GM12892 (cell line): ENCODE measurements at regions not wholly inside any gene's neighbourhood (a gene's known extent, or its start where the extent isn't known, plus 50 kb on each side); places are given as distances from the start of the nearest gene placed in this dataset.
"Not testable (repeated sequence)": the region's sequence is repeated elsewhere in the genome, so short reads cannot be mapped to it uniquely, and the experiment has no call there.

Experiments
- DNase-seq: peaks from one replicate; pipeline ENCODE4 v3.0.0; 2011; ENCODE audit not compliant: insufficient read length
- FAIRE-seq: peaks from 2 replicates; lab custom pipeline; 2011; peaks lifted over from hg19 to GRCh38; lab: Jason Lieb, UNC
- POLR2A ChIP-seq: IDR thresholded peaks from 2 replicates; pipeline ENCODE4 v1.6.1; 2011; ENCODE audit warnings: low read depth, low read length, control low read depth
- POLR2AphosphoS5 ChIP-seq: IDR thresholded peaks from 2 replicates; pipeline ENCODE4 v1.6.1; 2011; ENCODE audit warnings: low read depth, low read length, control low read depth
- TAF1 ChIP-seq: IDR thresholded peaks from 2 replicates; pipeline ENCODE4 v1.6.1; 2011; ENCODE audit warnings: low read depth, mild to moderate bottlenecking, control low read depth, low read length, borderline replicate concordance

DNA sequence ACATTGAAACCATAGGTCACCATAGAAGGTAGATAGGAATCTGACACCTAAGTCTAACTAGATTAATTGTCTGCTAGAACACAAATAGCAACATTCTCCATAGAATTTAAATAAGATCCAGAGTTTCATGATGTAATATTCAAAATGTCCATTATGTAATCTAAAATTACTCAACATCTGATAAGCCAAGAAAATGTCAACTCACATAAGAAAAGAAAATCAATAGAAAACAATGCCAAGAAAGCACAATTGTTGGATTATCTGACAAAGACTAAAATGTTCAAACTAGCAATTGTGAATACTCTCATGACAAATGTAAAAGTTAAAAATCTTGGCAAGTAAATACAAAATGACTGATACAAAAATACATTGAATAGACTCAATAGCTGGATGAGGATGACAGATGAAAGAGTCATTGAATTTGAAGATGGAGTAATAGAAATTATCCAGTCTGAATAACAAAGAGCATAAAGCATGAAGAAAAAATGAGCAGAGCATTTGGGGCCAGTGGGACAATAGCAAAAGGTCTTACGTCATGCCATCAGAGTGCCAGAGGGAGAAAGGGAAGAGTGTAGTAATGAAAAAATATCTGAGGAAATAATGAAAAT, 358.6 kb downstream of the METTL4 start:
- no peak for DNase-seq
- no peak for FAIRE-seq
- TF ChIP-seq POLR2AphosphoS5 (no peak), TAF1 (no peak), POLR2A (no peak)

DNA sequence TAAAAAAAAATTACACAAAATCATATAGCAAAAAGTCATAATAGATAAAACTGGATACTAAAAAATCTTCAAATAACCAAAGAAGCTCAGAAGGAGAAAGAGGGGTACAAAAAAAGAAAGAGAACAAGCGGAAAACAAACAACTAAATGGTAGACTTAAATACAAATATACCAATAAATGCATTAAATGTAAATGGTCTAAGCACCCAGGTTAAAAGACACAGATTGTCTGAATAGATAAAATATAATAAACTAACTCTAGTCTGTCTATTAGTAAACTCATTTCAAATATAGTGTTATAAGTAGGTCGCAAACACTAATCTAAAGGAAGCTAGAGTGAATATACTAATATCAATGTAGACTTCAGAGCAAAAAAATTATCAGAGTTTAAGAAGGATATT, 357.4 kb downstream of the METTL4 start:
- FAIRE-seq (no peak), DNase-seq (no peak)
- no peak for TF ChIP-seq POLR2A
- TF ChIP-seq POLR2AphosphoS5, result no peak
- TF ChIP-seq TAF1, result no peak

DNA sequence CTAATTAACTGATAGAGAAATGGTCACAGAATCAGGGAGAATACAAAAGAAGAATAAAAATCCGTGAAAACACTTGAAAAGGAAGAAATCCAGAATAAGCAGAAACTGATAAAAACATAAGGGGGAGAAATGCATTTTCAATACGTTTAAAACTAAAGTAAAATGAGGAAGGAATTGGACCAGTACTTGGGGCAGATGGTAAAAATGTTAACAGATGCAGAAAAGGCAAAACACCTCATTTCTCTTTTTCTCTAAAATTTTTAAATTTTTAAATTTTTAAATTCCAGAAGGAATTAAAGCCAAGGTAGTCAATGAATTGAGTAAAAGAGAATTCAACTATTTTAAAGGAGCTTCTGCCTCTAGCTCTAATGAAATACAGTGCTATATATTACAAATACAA, 353.9 kb downstream of the METTL4 start:
- TF ChIP-seq POLR2AphosphoS5 (no peak), POLR2A (no peak), TAF1 (no peak)
- no peak for DNase-seq
- FAIRE-seq, result no peak

DNA sequence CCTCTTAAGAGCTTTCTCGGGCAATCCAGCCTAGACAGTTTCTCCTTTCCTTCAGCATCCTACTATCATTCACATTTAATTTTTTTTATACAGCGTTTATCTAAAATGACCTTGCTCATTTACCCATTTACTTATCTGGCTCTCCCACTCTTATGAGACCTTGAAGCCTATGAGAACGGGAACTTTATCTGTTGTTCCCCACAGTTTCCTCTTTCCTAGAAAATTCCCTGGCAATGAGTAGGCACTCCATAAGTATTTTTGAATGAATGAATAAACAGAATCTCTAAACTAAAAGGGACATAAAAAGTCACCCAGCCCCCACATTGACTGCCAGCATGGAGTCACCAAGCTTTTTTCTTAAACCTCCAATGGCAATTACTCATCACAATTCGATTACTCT, 353.2 kb downstream of the METTL4 start:
- DNase-seq, result no peak
- TF ChIP-seq TAF1 (no peak), POLR2AphosphoS5 (no peak), POLR2A (no peak)
- FAIRE-seq, result no peak

DNA sequence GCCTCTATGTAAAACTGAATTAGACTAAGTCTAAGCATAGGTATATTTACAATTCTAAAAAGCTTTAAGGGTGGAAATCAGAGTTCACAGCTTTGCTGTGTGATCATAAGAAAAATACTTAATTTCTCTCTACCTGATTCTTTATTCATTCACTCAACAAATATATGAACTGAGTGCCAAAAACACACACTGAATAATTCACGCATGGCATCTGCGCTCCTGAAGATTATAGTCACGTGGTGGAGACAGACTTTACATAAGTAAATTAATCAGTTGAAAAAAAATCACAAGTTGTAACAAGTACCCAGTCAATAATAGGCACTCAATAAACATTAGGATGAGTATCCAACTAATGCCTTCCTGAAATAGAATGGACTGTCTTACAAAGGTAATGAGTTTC, 351.6 kb downstream of the METTL4 start:
- DNase-seq, result no peak
- TF ChIP-seq POLR2A (no peak), TAF1 (no peak), POLR2AphosphoS5 (no peak)
- no peak for FAIRE-seq

DNA sequence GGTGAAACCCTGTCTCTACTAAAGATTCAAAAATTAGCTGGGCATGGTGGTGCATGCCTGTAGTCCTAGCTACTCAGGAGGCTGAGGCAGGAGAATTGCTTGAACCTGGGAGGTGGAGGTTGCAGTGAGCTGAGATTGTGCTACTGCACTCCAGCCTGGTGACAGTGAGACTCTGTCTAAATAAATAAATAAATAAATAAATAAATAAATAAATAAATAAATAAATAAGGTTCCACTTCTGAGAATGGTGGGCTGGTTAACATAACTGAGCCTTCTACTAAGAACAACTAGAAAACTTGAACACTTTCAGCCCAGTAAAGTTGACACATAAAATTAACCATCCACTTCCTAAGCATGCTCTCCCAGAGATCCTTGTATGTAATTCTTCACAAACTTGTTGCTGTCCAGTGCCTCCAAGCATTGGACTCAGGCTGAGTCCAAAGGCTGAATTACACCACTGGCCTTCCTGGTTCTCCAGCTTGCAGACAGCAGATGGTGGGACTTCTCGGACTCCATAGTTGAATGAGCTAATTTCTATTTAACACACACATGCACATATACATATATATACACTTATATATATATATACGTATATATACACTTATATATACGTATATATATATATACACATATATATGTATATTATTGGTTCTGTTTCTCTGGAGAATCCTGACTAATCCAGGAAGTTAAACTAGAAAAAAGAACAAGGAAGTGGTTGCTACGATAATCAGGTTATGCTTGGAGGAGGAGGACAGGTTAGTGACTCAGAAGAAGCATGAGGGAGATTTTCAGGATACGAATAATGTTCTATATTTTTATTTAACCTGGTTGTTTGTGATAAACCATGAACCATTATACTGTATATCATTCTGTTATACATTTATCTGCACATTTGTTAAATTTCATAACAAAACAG, 348.8 kb downstream of the METTL4 start:
- TF ChIP-seq POLR2AphosphoS5, result no peak
- DNase-seq (no peak), FAIRE-seq (no peak)

DNA sequence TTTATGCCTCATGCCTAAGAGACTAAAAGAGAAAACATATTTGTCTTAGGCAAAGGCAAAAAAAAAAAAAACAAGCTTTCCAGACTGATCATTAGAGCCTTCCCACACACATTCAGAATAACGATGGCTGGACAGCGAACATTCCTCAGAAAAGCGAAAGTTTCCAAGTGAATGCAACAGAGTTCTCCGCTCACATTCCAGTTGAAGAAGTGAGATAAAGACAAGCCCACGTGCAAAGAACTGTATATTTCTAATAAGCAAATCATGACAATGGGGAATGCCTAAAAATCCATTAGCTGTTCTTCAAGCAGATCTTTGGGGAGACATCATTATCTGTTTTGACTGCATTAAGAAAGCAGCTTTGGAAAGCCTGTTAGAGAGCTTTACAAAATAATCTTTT, 347.9 kb downstream of the METTL4 start:
- TF ChIP-seq TAF1, result no peak
- TF ChIP-seq POLR2A, result no peak
- TF ChIP-seq POLR2AphosphoS5, result no peak
- FAIRE-seq, result no peak
- DNase-seq, result no peak

DNA sequence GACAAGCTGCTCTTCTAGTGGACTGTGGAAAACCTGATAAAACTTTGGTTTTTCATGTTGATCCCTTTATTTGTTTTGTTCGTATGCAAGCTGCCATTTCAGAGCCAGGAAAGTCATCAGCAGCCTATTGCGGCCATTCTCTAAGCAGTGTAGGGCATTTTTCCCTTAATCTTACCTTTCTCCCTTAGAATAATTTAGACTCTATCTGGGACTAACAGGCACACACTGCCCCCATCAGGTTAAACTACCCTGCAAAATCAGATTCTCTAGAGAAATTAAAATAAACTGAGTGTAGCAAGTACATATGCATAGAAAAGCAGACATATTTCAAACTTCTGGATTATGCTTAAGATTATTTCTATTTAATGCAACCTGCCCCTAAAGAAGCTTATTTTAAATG, 347.5 kb downstream of the METTL4 start:
- FAIRE-seq, result no peak
- no peak for DNase-seq

DNA sequence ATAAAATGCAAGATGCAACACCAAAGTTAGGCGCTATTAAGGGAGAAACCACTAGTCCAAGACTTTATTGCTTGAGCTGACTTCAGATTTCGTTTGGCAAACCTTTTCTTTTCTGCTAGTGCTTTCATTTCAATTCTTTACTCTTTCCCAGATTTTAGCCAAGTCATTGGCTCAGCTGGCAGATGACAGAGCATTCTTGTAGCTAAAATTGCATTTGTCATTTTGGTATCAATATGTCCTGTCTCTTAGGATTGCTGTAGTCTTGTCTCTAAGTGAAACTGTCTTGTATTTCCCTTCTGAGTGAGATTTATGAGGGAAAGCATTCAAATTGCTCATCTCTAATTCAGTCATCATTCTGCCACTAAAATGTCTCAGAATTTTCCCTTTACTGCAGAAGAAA, 335.1 kb downstream of the METTL4 start:
- no peak for FAIRE-seq
- DNase-seq, result no peak
- no peak for TF ChIP-seq POLR2AphosphoS5
- no peak for TF ChIP-seq TAF1
- TF ChIP-seq POLR2A, result no peak

More for the DNA sequence above, 347.5 kb downstream of the METTL4 start:
- no peak for TF ChIP-seq POLR2A
- TF ChIP-seq TAF1, result no peak
- TF ChIP-seq POLR2AphosphoS5, result no peak

DNA sequence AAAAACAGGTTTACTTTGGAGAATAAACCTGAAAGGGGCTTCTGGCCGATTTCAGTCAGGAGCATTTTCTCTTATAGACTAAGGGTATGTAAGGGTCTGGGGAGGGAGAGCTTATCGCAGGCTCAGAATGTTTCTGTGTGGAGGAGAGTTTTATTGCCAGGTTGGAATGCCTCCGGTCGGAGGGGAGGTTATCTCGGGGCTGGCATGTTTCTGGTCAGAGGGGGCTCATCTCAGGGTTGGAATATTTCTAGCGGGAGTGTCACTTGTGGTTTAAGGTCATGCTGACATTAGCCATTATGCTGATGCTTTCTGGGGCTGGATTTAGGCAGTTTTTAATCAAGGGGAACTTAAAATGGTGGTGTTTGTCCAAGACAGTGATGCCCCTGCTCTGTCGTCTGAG, 333.6 kb downstream of the METTL4 start:
- TF ChIP-seq POLR2A (no peak), TAF1 (no peak), POLR2AphosphoS5 (no peak)
- DNase-seq (no peak), FAIRE-seq (no peak)

DNA sequence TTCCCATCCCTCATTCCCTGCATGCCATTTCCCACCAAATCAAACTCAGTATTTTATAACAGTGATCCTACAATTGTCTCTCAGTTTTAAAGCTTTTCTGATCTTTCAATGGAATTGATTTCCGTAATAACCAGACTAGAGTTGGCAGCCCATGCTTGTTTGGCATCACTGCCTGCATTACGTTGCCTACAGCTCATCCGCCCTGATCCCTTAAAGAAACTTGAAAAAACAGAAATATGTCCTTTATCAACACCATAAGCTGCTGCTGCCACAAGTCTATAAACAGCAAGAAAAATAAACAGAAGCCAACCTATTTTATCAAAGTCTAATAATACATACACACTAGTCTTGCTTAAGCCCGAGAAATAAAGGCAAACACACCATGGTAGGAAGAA, 331.0 kb downstream of the METTL4 start:
- TF ChIP-seq POLR2A (no peak), POLR2AphosphoS5 (no peak), TAF1 (no peak)
- FAIRE-seq, result no peak
- no peak for DNase-seq

DNA sequence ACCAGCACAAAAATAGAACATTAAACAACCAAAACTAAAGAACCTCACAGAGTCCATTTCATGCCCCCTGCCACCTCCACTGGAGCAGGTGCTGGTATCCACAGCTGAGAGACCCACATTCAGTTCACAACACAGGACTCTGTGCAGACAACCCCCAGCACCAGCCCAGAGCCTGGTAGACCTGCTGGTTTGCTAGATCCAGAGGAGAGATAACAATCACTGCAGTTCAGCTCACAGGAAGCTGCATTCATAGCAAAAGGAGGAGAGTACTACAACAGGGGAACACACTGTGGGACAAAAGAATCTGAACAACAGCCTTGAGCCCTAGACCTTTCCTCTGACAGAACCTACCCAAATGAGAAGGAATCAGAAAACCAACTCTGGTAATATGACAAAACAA, 326.7 kb downstream of the METTL4 start:
- TF ChIP-seq POLR2AphosphoS5, result no peak
- TF ChIP-seq POLR2A, result no peak
- no peak for TF ChIP-seq TAF1
- DNase-seq (no peak), FAIRE-seq (no peak)

DNA sequence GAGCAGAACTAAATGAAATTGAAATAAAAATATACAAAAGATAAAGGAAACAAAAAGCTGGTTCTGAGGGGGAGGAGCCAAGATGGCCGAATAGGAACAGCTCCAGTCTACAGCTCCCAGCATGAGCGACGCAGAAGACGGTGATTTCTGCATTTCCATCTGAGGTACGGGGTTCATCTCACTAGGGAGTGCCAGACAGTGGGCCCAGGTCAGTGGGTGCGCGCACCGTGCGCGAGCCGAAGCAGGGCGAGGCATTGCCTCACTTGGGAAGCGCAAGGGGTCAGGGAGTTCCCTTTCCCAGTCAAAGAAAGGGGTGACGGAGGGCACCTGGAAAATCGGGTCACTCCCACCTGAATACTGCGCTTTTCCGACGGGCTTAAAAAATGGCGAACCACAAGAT, 324.2 kb downstream of the METTL4 start:
- not testable (repeated sequence) for FAIRE-seq, DNase-seq
